HG02759 (cell line): ENCODE measurements at regions not wholly inside any gene's neighbourhood (a gene's known extent, or its start where the extent isn't known, plus 50 kb on each side); places are given as distances from the start of the nearest gene placed in this dataset.
"Not testable (repeated sequence)": the region's sequence is repeated elsewhere in the genome, so short reads cannot be mapped to it uniquely, and the experiment has no call there.

Source experiments
- ATAC-seq: cut with Tn5 transposase; IDR thresholded peaks from one replicate; pipeline ENCODE4 v1.9.1; 2021; ENCODE audit warnings: mild to moderate bottlenecking, moderate library complexity; ENCODE audit not compliant: unreplicated experiment

DNA sequence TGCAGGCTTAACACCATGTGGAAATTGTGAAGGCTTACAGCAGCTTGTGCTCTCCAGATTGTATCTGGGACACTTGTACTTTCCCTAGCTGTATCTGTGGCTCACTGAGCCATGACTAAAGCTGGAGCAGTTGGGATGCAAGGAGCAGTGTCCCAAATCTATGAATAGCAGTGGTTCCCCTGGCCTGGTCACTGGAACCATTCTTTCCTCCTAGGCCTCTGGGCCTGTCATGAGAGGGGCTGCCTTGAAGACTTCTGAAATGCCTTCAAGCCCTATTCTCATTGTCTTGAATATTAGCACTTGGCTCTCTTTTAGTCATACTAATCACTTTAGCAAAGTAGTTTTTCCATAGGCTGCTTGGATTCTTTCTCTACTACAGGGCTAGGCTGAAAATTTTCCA, 186.8 kb upstream of the LRATD1 start:
- ATAC-seq, result no peak

DNA sequence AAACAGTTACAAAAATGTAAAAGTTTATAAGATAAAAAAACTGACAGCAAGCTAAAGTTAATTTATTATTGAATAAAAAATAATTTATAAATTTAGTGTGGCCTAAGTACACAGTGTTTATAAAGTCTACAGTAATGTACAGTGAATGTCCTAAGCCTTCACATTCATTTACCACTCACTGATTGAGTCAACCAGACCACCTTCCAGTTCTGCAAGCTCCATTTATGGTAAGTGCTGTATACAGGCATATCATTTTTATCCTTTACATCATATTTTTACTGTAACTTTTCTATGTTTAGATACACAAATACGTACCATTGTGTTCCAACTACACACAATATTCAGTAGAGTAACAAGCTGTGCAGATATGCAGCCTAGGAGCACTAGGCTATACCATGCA, 184.2 kb upstream of the LRATD1 start:
- ATAC-seq, result no peak

DNA sequence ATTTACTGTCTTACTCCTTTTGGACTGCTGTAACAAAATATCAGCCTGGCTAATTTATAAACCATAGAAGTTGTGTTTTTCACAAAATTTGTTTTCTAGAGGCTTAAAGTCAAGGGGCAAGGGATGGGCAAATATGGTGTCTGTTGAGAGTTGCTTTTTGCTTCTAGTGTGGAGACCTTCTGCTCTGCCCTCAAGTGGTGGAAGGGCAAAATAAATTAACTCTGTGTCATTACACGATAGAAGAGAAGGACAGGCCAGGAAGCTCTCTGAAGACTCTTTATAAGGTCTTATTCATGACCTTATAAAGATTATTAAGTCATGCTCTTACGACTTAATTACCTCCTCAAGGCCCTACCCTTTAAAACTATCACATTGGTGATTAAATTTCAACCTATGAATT, 181.2 kb upstream of the LRATD1 start:
- ATAC-seq, result no peak

DNA sequence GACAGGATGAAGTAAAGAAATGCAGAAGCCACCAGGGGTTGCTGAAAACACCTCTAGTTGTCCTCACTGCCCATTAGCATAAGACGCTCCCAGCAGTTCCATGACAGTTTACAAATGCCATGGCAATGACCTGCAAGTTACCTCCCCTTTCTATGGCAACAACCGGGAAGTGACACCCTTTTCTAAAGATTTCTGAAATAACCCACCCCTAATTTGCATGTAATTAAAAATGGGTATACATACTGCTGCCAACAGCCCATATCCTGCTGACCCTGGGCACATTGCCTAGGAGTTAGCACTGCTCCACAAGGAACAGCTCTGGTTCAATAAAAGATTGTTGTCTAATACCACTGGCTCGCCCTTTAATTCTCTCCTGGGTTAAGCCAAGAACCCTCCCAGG, 178.3 kb upstream of the LRATD1 start:
- ATAC-seq, result no peak

DNA sequence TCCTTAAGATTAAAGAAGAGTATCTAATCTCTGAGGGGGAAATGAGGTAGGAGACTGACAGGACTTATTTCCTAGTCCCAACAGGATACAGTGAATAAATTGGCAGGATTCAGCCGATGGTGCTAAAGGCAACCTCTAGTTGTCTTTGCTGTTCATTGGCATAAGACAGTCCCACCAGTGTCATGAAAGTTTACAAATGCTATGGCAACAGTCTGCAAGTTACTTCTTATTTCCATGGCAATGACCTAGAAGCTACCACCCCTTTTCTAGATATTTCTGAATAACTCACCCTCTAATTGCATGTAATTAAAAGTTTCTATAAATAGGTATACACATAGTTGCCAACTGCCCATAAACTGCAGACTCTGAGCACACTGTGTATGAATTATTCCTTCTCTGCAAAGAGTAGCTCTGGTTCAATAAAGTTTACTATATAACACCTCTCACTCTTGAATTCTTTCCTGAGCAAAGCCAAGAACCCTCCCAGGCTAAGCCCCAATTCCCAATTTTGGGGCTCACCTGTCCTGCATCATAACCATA, 172.7 kb upstream of the LRATD1 start:
- no peak for ATAC-seq

DNA sequence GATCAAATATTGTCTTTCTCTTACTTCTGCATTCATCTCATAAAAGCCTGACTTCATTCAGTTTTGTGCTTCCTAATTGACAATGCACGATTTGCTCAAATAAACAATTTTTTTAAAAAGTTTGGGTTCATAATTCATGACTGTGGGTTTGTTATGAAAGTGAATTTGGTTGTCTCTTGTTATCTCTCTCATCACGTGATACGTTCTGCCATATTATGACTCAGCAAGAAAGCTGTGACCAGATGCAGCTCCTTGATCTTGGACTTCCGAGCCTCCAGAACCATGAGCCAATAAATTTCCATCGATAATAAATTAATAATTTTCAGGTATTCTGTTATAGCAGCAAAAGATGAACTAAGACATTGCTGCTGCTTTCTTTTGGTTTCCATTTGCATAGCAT, 156.5 kb upstream of the LRATD1 start:
- no peak for ATAC-seq

DNA sequence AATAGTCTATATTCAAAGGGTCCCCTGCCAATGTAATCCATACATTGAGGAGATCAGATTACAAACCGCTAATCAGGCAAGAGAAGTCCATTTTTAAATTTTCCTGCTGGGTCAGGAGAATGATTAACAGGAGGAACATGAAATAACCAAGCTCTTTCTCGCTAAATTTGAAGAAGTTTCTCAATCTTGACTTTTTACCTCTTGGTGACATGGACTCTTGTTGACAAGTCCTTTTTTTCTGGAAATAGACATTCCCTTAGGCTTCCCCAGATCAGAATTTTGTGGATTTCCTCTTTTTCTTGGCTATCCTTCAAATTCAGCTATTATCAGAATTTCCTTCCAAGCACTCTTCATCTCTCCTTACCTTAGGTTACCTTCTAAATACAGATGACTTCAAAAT, 153.0 kb upstream of the LRATD1 start:
- ATAC-seq, result no peak

DNA sequence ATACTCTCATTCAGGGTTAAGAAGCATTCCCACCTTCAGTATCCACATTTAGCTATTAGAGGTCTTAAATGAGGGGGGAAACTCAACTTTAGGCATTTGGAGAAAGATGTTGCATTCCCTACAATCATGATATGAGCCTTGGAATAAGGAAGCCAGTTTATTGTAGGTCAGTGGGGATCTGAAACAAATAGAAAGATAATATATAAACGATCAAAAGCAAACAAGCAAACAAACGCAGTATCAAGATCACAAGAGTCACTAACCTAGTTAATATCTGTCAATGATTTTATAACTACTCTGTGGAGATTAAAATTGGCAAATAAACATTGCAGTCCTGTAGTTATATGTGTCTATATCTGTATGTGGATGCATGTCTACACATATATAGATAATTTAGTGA, 152.4 kb upstream of the LRATD1 start:
- ATAC-seq, result no peak

DNA sequence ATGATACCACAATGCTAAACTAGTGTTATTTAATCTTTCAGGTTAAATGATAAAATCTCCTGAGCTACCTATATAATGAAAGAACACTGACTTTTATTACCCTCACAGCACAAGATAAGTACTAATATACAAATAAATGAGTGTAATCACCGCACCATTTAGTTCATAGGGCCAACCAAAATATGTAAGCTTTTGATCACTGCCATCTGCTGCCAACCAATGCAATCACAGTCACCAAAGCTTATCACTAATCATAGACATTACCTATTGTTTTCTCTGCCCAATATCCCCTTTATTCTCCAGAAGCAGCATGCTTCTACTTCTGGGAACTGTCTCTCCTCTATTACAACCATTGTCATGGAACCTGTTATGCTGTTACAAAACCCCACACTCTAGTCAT, 151.6 kb upstream of the LRATD1 start:
- no peak for ATAC-seq

DNA sequence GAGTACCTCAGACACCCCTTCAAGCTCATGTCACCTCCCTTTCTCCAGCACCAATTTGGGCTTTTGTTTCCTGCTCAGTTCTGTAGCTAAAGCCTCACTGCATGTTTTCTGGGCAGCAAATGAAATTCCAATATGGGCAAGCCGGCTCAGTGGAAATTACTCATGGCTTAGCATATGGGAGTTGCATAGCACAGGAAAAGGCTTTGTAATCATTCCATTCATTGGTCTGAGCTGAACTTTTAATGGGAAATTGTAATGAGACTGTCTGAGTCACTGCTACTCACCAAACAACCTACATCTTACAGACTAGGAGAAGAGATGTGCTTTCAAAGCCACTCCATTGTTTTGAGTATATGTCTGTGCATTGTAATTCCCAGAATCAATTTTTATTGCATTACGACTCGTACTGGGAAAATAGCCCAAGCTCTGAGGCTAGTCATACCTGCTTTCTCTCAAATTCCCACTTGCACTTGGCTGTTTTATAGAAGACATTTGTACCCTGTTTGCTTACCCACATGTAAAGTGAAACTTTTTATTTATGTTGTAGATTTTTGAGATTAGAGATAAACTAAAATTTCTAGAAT, 139.5 kb upstream of the LRATD1 start:
- no peak for ATAC-seq

DNA sequence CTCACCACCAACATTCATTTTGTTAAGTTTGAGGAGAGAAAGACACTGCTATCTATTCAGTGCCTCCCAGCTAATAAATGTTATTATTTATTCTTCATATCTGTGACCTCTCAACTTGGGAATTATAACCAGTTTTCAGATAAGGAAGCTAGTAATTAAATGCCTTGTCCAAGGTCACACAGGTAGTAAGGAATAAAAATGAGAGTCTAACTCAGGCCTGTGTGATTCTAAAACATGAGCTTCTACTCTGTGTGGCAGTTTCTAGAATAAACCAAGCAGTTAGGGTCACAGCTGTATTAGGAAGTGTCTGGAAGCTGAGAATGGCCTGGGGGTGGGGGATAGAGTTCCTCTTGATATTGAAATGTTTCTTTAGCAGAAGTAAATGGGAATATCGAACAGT, 137.8 kb upstream of the LRATD1 start:
- no peak for ATAC-seq

DNA sequence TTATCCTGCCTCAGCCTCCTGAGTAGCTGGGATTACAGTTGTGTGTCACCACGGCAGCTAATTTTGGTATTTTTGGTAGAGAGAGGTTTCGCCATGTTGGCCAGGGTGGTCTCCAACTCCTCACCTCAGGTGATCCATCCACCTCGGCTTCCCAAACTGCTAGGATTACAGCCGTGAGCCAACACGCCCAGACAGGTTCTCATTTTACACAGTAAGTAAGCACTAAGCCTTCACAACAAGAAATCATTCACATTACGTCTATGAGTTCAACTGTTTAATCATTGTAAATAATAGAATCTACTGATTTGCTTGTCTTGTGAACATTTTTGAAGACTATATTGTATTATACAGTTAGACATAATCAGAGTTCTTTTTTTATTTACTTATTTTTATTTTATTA, 131.5 kb upstream of the LRATD1 start:
- ATAC-seq, result no peak

DNA sequence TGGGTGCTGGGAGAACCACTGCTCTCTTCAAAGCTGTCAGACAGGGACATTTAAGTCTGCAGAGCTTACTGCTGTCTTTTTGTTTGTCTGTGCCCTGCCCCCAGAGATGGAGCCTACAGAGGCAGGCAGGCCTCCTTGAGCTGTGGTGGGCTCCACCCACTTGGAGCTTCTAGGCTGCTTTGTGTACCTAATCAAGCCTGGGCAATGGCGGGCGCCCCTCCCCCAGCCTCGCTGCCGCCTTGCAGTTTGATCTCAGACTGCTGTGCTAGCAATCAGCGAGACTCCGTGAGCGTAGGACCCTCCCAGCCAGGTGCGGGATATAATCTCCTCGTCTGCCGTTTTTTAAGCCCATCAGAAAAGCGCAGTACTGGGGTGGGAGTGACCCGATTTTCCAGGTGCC, 125.6 kb upstream of the LRATD1 start:
- ATAC-seq, result not testable (repeated sequence)

DNA sequence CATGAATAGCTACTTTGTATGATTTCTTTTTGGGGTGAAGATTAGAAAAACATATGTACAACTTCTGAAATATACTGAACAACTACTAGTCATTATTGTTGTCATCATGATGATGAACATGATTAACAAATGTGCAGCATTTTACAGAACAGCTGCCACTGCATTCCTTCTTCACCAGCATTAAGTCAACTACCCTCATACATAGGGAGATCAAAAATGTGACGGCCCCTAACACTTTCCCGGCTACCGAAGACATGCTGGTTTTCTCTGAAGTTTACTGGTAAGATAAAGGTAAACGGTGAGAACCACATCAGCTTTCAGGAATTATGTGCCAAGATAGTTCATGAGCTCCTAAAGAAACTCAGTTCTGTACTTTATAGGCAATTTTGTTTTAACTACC, 121.0 kb upstream of the LRATD1 start:
- ATAC-seq, result no peak

DNA sequence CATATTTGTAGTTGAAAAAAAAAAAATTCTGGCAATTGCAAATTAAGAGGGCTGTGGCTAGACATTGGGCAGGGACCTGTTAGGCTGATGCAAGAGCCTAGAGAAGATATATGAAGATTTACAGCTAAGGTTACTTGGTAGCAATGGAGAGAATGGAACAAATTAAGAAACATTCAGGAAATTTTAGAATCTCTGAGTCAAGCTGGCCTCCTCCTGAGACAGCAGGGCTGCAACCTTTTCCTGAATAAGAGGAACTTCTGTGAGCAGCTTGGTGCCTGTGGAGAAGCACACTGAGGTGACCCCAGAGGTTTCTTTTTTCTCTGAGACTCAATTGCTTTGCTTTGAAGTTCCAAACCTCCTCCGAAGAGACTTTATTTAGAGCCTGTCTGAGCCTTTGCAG, 118.6 kb upstream of the LRATD1 start:
- ATAC-seq, result no peak

DNA sequence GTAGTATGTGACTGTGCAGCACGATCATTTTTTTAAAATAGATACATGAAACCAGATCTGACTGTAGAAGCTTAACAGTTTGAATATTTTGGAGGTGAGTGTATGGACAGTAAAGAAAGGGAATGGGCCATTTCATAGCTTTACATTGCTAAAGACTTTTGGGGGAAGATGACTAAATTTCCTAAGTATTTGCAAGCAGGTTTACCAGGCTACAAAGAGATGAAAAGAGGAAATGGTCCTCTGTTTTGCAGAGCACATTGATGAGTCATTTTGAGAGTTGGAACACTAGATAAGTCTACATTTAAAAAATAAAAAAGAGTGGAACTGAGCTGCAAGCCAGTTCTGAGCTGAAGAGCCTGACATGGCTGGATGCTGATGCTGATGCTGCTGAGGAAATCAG, 115.7 kb upstream of the LRATD1 start:
- no peak for ATAC-seq

DNA sequence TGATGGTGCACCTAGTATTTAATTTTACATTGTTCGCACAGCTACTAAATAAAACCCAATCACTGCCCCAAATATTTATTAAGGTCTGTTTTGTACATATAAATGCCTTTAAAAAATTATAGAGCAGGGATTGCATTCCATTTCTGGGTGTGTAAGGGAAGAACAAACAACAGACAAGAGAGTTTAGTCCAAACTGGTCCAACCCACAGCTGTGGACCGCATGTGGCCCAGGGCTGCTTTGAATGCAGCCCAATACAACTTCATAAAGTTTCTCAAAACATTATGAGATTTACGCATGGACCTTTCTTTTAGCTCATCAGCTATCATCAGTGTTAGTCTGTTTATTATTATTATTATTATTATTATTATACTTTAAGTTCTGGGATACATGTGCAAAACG, 114.8 kb upstream of the LRATD1 start:
- ATAC-seq, result no peak

DNA sequence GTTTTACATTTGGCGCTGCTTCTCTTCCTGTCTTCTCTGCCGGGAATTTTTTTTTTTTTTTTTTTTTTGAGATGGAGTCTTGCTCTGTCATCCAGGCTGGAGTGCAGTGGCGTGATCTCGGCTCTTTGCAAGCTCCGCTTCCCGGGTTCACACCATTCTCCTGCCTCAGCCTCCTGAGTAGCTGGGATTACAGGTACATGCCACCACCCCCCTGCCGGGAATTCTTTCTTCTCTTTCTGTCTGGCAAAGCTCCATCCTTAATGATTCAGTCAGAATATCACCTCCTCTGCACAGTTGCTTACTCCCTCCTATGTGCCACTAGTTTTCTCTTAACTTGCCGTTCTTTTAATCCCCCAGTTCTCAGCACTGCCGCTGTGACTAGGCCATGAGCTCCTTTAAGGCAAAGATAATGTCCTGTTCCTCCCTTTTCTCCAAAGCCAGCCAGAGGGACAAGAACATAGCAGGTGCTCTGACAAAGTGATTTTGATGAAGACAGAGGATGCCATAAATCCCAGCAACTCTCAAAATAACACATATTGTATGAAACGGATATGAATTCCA, 112.1 kb upstream of the LRATD1 start:
- ATAC-seq, result no peak

DNA sequence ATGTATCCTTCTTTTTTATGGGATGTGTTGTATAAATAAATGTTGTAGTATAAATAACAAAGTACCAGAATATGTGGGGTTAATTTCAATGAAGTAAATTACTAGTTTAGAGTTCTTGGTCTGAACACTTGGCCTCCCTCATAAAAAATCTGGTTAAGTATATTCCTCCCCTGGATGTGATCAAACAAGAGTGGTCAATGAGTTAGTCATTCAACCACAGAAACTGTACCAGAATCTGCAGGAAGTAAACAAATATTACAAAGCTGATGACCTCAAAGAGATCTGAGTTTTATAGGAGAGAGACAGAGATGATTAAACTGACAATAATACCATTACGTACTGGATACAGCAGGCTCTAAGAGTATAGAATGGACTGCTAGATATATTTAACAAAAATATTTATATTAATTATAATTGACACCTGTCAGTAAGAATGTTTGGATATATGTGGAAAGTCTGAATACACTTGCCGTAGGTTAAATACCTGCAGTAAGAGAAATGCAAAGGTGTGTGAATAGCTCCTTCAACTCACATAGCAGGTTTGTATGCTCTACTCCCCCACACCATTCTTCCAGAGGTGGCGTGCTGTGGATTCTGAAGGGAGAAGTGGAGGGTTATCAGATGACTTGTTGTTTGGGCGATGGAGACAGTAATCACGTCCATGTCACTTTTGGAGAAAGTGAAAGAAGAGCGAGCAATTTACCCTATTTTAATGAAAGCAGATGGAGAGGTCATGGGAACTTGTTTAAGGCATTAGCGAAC, 108.3 kb upstream of the LRATD1 start:
- no peak for ATAC-seq

DNA sequence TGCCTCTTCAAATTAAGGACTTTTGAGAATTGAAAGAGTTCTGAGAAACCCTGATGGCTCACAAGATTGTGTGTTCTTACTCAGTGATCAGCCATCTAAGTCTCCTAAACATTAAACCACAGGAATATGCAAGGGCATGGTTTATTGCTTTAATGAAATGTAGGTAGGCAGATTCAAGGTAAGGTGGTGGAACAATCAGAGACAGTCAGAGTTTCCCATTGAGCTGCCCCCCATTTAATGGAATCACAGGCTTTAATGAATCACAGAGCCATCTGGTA, 107.8 kb upstream of the LRATD1 start:
- no peak for ATAC-seq

DNA sequence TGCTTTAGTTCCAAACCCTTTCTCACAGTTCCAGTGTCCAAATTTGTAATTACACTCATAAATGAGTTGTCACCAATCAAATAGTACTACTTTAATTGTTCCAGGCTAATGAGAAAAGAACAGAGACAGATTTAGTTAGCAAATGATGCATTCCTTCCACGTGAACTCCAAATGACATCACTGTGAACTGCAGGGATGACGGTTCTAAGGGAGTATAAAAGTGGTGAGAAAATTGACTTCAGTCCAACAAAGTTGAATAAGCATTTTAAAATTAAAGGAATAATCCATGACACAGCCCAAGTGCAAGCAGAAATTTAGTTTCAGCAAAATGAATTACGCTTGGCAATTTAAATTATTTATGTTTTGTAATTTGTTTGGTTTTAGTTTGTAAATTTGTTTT, 102.0 kb upstream of the LRATD1 start:
- no peak for ATAC-seq

DNA sequence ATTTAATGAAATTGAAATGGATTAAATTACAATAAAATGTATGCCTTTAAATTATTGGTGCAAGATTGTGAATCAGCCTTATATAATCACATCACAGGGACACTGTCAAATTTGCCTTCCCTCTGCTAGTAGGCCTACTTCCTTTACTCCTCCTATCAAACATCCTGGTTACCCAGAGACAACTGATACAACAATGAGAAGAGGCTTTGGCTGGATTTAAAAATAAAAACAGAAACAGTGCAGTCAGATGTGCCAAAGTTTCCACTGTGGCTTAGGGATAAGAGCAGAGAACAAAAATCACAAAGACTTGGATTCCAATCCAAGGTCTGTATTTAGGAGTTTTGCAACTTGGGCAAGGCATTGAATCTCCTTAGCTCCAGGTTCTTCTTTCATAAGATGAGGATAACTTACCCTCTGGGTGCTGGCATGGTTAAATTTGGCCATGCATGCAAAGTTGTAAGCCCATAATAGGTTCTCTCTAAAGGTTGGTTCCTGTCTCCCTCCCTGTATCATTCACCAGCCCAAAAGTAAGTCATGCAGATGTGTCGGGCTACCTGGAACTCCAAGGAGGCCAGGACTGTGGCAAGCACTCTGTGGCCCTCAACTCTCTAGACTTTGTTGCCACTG, 99.3 kb upstream of the LRATD1 start:
- ATAC-seq, result no peak
